Calu3 (cell line): ENCODE measurements at regions not wholly inside any gene's neighbourhood (a gene's known extent, or its start where the extent isn't known, plus 50 kb on each side); places are given as distances from the start of the nearest gene placed in this dataset.

Experiments used
- BruUV-seq: library from RNA; stranded (reverse); fragments of 400-500 nt; replicated peaks from 2 replicates; lab custom pipeline; 2021; lab: Mats Ljungman, UMichigan
- CTCF ChIA-PET: fragments of 300-600 bp; sonication (Branson Sonifier 250); formaldehyde crosslinking; loops from one replicate; lab custom pipeline; 2022; ENCODE audit warnings: antibody characterized with exemption; lab: Charles Lee
- DNase-seq: peaks from one replicate; pipeline ENCODE4 v3.0.0; 2022
- H3K27ac Mint-ChIP-seq: one replicate; pipeline ENCODE4 v1.8.0; 2022; ENCODE audit warnings: mixed read lengths; ENCODE audit not compliant: unreplicated experiment
- H3K27me3 Mint-ChIP-seq: one replicate; pipeline ENCODE4 v1.8.0; 2022; ENCODE audit warnings: mixed read lengths; ENCODE audit not compliant: unreplicated experiment
- H3K36me3 Mint-ChIP-seq: one replicate; pipeline ENCODE4 v1.8.0; 2022; ENCODE audit warnings: mild to moderate bottlenecking, moderate library complexity, mixed read lengths; ENCODE audit not compliant: insufficient read depth, unreplicated experiment
- H3K4me1 Mint-ChIP-seq: one replicate; pipeline ENCODE4 v1.8.0; 2022; ENCODE audit warnings: mild to moderate bottlenecking, low read depth, mixed read lengths; ENCODE audit not compliant: unreplicated experiment
- H3K4me3 Mint-ChIP-seq: one replicate; pipeline ENCODE4 v1.8.0; 2022; ENCODE audit warnings: mild to moderate bottlenecking, low read depth, moderate library complexity, mixed read lengths; ENCODE audit not compliant: unreplicated experiment
- H3K9me3 Mint-ChIP-seq: one replicate; pipeline ENCODE4 v1.8.0; 2022; ENCODE audit warnings: low read depth, mixed read lengths; ENCODE audit not compliant: unreplicated experiment
- intact Hi-C: fragments of 100-400 bp; cut with micrococcal nuclease; formaldehyde crosslinking; loops from one replicate; pipeline ENCODE4 v1.10.0; 2022; ENCODE audit not compliant: unreplicated experiment
- TF ChIP-seq, protein P1 (sequence below): fragments of 200-600 bp; IDR thresholded peaks from one replicate; pipeline ENCODE4 v1.8.0; 2022; ENCODE audit warnings: antibody characterized with exemption; ENCODE audit not compliant: unreplicated experiment

DNA sequence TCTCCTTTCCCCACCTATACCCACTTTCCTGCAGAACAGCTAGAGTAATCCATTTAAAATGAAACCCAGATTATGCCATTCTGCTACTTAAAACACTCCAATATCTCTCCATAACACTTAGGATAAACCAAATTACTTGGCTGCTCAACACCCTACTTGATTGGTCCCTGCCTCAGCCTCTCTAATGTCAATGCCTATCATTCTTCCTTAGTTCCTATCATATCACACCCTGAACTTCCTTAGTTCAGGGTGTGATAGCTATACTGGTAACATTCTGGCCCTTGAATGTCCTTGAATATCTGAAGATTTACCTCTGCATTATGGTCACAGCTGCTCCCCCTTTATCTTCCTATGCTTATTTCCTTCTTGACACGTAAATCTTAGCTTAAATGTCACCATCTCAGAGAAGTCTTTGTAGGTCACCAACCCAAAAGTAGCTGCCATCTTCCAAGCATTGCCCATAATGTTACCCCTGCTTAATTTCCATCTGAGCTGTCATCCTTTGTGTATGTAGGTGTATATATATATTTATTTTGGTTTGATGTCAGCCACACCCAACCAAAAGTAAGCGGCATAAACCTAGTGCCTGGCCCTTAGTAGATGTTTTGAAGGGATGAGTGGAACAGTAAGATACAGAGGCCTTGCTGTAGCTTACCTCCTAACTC, 379.8 kb downstream of the PTPRC start:
- TF ChIP-seq, protein P1, sequence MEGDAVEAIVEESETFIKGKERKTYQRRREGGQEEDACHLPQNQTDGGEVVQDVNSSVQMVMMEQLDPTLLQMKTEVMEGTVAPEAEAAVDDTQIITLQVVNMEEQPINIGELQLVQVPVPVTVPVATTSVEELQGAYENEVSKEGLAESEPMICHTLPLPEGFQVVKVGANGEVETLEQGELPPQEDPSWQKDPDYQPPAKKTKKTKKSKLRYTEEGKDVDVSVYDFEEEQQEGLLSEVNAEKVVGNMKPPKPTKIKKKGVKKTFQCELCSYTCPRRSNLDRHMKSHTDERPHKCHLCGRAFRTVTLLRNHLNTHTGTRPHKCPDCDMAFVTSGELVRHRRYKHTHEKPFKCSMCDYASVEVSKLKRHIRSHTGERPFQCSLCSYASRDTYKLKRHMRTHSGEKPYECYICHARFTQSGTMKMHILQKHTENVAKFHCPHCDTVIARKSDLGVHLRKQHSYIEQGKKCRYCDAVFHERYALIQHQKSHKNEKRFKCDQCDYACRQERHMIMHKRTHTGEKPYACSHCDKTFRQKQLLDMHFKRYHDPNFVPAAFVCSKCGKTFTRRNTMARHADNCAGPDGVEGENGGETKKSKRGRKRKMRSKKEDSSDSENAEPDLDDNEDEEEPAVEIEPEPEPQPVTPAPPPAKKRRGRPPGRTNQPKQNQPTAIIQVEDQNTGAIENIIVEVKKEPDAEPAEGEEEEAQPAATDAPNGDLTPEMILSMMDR = no peak
- Mint-ChIP-seq H3K36me3 (no peaks in the 10 kb centered on the region), H3K4me1 (no peaks in the 10 kb centered on the region), H3K27ac (no peak overlapping the region), H3K27me3 (no peaks in the 10 kb centered on the region), H3K9me3 (no peaks in the 10 kb centered on the region), H3K4me3 (no peak overlapping the region)
- CTCF ChIA-PET = interaction anchor here (1.6 kb wide), 1 partner anchor 11 kb away, joined by 3 read pairs; no protein-coding TSS in a partner anchor
- intact Hi-C loops = no loop called here
- DNase-seq = no peak
- no TSS peak for BruUV-seq

DNA sequence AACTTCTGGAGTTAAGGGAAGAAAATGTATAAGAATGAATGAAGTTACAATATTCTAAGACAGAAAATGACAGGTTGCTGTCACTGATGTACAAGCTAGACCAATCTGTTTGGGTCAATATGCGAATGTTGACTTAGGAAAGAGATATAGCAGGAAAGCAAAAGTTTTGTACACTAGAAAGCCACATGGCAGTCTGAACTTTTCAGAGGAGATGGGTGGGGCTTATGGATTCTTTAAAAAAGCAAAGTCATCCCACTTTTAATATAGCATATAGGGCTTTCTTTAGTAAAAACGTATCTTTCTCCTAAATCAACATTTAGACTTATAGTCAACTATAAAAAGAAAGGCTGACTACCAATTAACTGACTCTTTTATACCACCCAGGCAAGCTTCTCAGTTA, 381.2 kb downstream of the PTPRC start:
- H3K4me3 Mint-ChIP-seq = no peak overlapping the region
- CTCF ChIA-PET = no interaction called here
- DNase-seq = no peak
- H3K27ac Mint-ChIP-seq = no peak overlapping the region
- TF ChIP-seq, protein P1 = no peak
- H3K36me3 Mint-ChIP-seq = no peaks in the 10 kb centered on the region
- intact Hi-C loops = no loop called here
- H3K27me3 Mint-ChIP-seq = no peaks in the 10 kb centered on the region
- BruUV-seq = no TSS peak
- no peaks in the 10 kb centered on the region for H3K4me1 Mint-ChIP-seq
- H3K9me3 Mint-ChIP-seq = no peaks in the 10 kb centered on the region

DNA sequence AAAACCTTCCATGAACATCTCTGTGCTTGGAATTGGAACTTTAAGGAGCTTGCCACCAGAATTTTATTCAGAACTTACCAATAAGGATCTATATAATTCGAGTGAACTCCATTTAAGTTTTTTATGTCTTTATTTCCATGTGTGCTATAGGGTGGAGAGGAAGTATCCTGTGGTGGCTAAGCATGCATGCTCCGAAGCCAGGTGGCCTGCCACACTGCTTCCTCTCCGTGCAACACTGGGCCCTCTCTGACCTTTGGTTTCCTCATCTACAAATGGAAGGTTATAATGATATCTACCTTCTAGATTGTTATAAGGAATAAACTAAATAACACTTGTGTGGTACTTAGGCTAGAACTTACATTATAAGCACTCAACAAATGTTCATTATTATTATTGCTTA, 382.1 kb downstream of the PTPRC start:
- TF ChIP-seq, protein P1 = no peak
- intact Hi-C loops = no loop called here

DNA sequence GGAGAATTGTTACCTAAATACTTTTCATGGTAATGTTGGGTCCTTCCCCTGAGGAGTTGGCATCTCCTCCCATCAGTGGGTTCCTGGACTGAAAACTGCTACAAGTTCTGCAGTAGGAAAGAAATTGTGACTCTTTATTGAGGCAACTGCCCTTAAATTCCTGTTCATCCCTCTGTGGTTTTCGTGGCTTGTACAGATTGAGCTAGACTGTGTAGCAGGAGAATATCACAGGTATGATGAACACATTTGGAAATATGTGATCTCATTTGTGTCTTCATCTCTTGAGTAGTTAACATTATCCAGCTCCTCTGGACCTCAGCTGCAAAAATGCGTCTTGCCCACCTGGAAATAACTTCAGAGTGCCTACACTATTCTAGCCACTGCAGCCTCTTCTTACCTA, 390.6 kb downstream of the PTPRC start:
- Mint-ChIP-seq H3K36me3 (no peaks in the 10 kb centered on the region), H3K27ac (no peak overlapping the region), H3K9me3 (no peaks in the 10 kb centered on the region), H3K27me3 (no peaks in the 10 kb centered on the region), H3K4me3 (no peak overlapping the region), H3K4me1 (peaks cover 5% of the 10 kb centered on the region)
- DNase-seq = no peak
- no TSS peak for BruUV-seq
- intact Hi-C loops = no loop called here
- CTCF ChIA-PET = interaction anchor here (0.7 to 1.1 kb wide), 3 partner anchors 12 to 107 kb away, joined by 3 read pairs; no protein-coding TSS in a partner anchor
- TF ChIP-seq, protein P1 = no peak

More for the DNA sequence above, 382.1 kb downstream of the PTPRC start:
- Mint-ChIP-seq H3K9me3 (no peaks in the 10 kb centered on the region), H3K4me1 (no peaks in the 10 kb centered on the region), H3K27ac (no peak overlapping the region), H3K4me3 (no peak overlapping the region), H3K36me3 (no peaks in the 10 kb centered on the region), H3K27me3 (no peaks in the 10 kb centered on the region)
- CTCF ChIA-PET = no interaction called here
- no peak for DNase-seq
- BruUV-seq = no TSS peak
